ENCODE measurements at regions not wholly inside any gene's neighbourhood (a gene's known extent, or its start where the extent isn't known, plus 50 kb on each side); places are given as distances from the start of the nearest gene placed in this dataset.
"Not testable (repeated sequence)": the region's sequence is repeated elsewhere in the genome, so short reads cannot be mapped to it uniquely, and the experiment has no call there.

GRCh38 chr1:224791362-224791941 lies 138.0 kb upstream of the DNAH14 start:
- no peak for DNase-seq

DNA sequence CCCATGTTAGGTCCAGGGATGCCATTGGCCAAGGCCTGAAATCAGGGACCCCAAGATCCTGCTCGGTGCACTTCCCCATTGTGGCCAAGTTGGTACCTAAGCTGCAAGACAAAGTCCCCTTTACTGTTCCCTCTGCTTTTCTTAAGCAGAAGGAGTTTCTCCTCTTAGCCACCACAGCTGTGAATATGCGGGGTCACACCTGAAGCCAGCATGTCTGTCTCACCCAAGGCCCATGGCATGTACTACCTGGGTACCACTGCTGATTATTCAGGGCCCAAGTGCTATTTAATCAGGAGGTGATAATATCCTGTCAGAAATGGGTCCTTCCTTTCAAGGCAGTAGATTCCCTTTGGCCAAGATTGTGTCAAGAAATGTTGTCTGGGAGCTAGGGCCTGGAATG lies 133.9 kb upstream of the DNAH14 start:
- DNase-seq, result no peak

DNA sequence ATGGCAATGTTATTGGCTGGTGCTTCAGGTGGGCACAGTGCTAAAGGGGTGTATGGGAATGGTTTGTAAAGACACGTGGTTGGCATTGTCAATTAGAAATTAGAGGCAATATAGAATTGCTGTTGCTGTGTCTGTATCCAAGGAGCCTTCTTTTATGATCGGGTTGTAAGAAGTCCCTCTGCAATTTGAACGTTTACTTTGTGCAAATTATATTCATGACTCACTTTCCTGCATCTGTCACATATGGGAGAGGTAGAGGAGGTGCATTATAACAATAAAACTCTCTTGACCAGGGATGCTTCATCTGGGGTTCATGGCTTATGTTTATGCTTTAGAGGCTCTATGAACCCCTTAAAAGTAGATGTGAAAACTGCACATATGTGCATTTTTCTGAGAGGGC lies 130.4 kb upstream of the DNAH14 start:
- DNase-seq, result no peak

GRCh38 chr1:224800486-224801119 lies 128.9 kb upstream of the DNAH14 start:
- DNase-seq, result no peak

- DNase-seq, result no peak
Measured at GRCh38 chr1:224801844-224802490, 127.5 kb upstream of the DNAH14 start.

DNA sequence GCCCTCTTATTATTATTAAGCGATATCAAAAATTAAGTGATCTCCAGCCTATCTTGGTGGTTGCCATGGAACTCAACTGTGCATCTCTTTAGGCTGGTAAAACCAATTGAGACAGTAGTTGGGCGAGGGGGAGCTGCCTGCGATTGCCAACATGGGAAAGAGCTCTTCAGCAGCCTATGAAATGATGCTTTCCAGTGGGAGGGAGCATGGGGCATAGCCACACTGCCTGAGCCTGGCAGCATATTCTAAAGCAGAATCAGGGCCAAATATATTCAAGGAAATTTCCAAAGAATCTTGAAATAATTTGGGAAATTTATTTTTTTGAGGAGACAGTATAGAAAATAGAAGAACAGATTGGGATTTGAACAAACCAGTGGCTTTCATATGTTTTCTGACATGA lies 126.9 kb upstream of the DNAH14 start:
- no peak for DNase-seq

DNA sequence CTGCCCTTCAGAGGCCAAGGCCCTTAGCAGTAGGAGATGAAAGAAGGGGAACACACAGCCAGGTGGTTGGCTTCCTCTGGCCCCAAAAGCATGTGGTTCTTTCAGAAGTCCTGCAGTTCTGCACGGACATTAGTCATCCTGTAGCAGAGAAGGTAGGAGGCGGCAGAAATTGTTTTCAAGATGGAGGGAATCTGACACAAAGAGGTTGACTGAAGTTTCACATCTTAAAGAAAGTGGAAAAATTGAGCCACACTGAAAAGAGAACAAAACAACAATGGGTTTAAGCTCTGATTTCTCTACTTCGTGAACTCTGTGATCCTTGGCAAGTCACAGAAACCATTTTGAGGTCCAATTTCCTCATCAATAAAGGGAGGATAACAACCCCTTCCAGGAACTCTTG lies 125.3 kb upstream of the DNAH14 start:
- no peak for DNase-seq

DNA sequence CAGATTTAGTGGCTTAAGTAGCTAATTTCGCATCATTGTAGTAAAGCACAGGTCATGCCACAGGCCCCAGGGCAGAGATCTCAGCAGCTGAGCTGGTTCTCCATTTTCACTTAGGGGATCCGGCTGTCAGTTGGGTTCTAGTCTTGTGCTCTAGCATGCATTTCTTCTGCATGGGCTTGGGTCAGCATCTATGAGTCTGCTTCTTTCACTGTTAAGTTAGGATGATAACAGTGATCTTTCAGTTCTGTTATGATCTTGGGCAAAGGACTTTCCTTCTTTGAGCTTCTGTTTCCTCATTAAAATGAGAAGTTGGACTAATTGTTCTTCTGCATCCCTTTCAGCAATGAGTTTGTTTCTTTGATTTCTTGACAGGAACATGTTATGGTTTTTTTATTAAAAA lies 123.6 kb upstream of the DNAH14 start:
- no peak for DNase-seq

GRCh38 chr1:224809137-224809536 lies 120.3 kb upstream of the DNAH14 start:
- DNase-seq, result no peak

GRCh38 chr1:224809613-224810012 lies 119.9 kb upstream of the DNAH14 start:
- no peak for DNase-seq

DNA sequence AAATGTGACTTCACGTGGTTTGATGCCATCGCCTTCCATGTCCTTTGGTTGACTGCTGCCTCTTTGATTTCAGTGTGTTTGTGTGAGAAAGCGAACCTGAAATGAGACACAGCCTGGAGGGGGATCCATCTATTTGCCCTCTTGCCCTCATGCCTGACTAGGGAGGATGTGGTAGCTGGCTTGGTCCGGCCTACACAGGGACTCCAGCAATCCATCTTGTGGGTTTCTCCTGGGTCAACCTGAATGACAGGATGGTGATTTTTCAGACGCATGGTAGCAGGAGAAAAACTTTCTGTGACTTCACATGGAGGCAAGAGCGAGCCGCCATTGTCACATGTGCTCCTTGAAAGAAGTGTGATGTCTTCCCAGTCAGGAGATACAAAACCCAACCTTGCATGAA lies 117.9 kb upstream of the DNAH14 start:
- DNase-seq, result no peak

DNA sequence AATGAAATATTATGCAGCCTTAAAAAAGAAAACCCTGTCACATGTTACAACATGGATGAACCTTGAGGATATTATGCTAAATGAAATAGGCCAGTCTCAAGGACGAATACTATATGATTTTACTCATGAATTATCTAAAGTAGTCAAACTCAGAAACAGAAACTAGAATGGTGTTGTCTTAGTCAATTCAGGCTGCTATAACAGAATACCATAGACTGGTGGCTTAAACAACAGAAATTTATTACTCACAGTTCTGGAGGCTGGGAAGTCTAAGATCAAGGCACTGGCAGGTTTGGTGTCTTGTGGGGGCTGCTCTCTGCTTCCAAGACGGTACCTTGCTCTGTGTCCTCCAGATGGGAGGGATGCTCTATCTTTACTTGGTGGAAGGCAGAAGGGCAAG lies 113.8 kb upstream of the DNAH14 start:
- DNase-seq, result no peak

DNA sequence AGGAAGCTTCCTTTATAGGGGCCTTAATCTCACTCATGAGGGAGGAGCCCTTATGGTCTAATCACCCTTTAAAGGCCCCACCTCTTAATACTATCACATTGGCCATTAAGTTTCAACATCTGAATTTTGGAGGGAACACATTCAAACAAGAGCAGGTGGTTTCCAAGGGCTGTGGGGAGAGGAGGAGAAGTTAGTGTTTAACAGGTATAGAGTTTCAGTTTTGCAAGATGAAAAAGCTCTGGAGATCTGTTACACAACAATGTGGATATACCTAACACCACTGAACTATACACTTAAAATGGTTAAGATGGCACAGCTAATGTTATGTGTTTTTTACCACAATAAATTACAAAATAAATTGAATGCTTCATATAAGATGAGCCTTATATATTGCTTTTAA lies 113.4 kb upstream of the DNAH14 start:
- no peak for DNase-seq

GRCh38 chr1:224817382-224817781 lies 112.1 kb upstream of the DNAH14 start:
- DNase-seq, result no peak

DNA sequence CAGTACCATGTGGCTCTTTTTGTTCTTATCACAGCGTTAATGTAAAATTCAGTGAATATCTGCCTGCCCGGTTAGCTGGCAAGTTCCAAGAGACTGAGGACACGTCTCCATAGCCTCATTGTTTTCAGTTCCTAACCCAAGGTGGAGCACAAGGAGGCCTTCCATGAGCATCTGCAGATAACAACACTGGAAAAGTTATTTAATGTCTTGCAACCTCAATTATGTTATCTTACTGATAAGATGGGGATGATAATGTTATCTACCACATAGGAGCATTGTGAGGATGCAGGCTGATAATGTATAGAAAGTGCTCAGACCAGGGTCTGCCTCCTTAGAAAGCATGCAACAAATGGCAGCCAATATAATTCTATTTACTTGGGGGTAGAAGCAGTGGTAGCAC lies 109.6 kb upstream of the DNAH14 start:
- no peak for DNase-seq

DNA sequence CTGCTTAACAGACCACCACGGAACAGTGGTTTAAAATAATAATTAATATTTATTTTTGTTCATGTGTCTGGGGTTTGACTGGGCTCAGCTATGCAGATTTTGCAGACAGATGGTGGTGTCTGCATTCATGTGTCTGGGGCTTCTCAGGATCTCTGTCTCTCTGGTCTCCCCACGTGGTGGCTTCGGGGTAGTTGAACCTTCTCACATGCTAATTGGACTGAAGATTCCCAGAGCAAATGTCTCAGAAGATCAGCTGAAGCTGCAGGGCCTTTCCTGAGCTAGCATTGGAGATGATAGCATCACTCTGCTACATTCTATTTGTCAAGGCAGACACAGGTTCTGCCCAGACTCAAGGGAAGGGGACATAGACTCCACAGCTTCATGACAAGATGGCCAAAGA lies 109.1 kb upstream of the DNAH14 start:
- DNase-seq, result no peak

GRCh38 chr1:224821751-224822150 lies 107.7 kb upstream of the DNAH14 start:
- not testable (repeated sequence) for DNase-seq

GRCh38 chr1:224825525-224826000 lies 103.9 kb upstream of the DNAH14 start:
- no peak for DNase-seq

DNA sequence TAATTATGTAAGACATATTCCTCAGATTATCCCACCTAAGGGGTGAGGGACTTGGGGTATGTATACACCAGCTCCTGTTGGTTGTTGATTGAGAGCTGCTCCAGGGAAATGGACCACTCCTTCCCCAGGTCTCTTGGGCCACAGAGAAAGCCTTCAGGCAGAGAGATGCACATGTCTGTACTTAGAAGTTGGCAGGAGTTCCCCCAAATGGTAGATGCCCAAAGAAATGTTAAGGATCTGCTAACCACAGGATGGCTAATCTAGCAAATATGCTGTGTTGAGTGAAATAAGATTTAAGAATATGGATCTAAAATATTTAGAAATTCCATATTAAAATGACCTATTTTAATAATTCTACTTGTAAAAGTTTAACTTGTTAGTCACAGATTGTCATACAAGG lies 100.8 kb upstream of the DNAH14 start:
- DNase-seq, result no peak

DNA sequence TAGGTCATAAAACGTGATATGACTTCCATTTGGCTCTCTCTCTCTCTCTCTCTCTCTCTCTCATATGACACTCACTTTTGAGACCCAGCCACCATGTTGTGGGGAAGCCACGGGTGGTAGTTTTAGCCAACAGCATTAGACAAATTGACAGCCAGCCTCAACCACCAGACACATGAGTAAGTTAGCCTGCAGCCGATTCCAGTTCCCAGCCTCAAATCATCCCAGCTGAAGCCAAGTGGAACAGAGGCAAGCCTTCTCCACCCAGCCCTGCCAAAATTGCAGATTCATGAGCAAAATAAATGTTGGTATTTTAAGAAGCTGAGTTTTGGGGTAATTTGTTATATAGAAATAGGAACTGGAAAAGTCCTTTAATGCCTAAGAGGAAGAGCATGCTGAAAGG lies 98.0 kb upstream of the DNAH14 start:
- DNase-seq, result no peak

- not testable (repeated sequence) for DNase-seq
Measured at GRCh38 chr1:224839648-224840300, 89.7 kb upstream of the DNAH14 start.

GRCh38 chr1:224841803-224842202 lies 87.7 kb upstream of the DNAH14 start:
- DNase-seq, result not testable (repeated sequence)

- no peak for DNase-seq
Measured at GRCh38 chr1:224846119-224846907, 83.2 kb upstream of the DNAH14 start.
